GM19328 (cell line): ENCODE measurements at regions not wholly inside any gene's neighbourhood (a gene's known extent, or its start where the extent isn't known, plus 50 kb on each side); places are given as distances from the start of the nearest gene placed in this dataset.
"Not testable (repeated sequence)": the region's sequence is repeated elsewhere in the genome, so short reads cannot be mapped to it uniquely, and the experiment has no call there.

Experiments used
- ATAC-seq: cut with Tn5 transposase; IDR thresholded peaks from one replicate; pipeline ENCODE4 v1.9.1; 2021; ENCODE audit warnings: mild to moderate bottlenecking, moderate library complexity; ENCODE audit not compliant: unreplicated experiment

GRCh38 chr18:44286049-44286448 is 394.6 kb upstream of the SETBP1 start:
- ATAC-seq, result no peak

GRCh38 chr18:44290366-44290977 is 390.2 kb upstream of the SETBP1 start:
- ATAC-seq, result no peak

GRCh38 chr18:44298566-44298965 is 382.1 kb upstream of the SETBP1 start:
- ATAC-seq, result no peak

- ATAC-seq, result no peak
These were observed 371.5 kb upstream of the SETBP1 start for GRCh38 chr18:44309185-44309584.

GRCh38 chr18:44320619-44321460 is 359.8 kb upstream of the SETBP1 start:
- ATAC-seq, result no peak

GRCh38 chr18:44321868-44322590 is 358.7 kb upstream of the SETBP1 start:
- ATAC-seq, result no peak

GRCh38 chr18:44323125-44323524 is 357.6 kb upstream of the SETBP1 start:
- no peak for ATAC-seq

- no peak for ATAC-seq
These were observed 356.3 kb upstream of the SETBP1 start for GRCh38 chr18:44324361-44324760.

- ATAC-seq, result no peak
These were observed 354.6 kb upstream of the SETBP1 start for GRCh38 chr18:44325903-44326635.

- no peak for ATAC-seq
These were observed 348.8 kb upstream of the SETBP1 start for GRCh38 chr18:44331656-44332570.

GRCh38 chr18:44341759-44342158 is 338.9 kb upstream of the SETBP1 start:
- ATAC-seq, result no peak

- no peak for ATAC-seq
These were observed 338.5 kb upstream of the SETBP1 start for GRCh38 chr18:44342162-44342561.

- no peak for ATAC-seq
These were observed 337.7 kb upstream of the SETBP1 start for GRCh38 chr18:44342946-44343345.

GRCh38 chr18:44343570-44343969 is 337.1 kb upstream of the SETBP1 start:
- ATAC-seq, result no peak

GRCh38 chr18:44356566-44357157 is 324.0 kb upstream of the SETBP1 start:
- no peak for ATAC-seq

GRCh38 chr18:44358402-44358801 is 322.3 kb upstream of the SETBP1 start:
- no peak for ATAC-seq

GRCh38 chr18:44359741-44360140 is 320.9 kb upstream of the SETBP1 start:
- ATAC-seq, result not testable (repeated sequence)

GRCh38 chr18:44362213-44362612 is 318.5 kb upstream of the SETBP1 start:
- ATAC-seq, result not testable (repeated sequence)

- ATAC-seq, result no peak
These were observed 309.8 kb upstream of the SETBP1 start for GRCh38 chr18:44370861-44371260.

- ATAC-seq, result no peak
These were observed 305.7 kb upstream of the SETBP1 start for GRCh38 chr18:44374966-44375365.
